Tongue (tissue), 1 donor: ENCODE measurements at regions not wholly inside any gene's neighbourhood (a gene's known extent, or its start where the extent isn't known, plus 50 kb on each side); places are given as distances from the start of the nearest gene placed in this dataset.

ENCODE experiments used
- DNase-seq: peaks from one replicate; pipeline ENCODE4 v3.0.0-alpha.2; 2015

DNA sequence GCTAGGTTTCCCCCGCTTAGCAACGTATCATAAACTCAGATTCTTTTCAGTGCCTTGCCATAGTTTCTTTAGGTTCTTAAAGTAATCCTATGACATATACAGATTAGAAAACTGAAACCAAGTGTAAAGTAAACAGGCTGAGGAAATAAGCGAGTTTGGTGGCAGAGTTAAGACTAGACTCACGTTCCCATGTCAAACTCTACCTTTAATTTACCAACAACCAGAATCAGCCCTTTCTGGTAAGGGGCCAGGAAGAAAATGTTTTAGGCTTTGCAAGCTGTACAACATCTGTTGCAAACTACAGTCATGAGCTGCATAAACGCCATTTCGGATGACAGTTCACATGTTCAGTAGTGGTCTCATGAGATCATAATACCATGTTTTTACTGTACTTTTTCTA lies 128.0 kb upstream of the PRICKLE2 start:
- DNase-seq, result peak; percentile 85

DNA sequence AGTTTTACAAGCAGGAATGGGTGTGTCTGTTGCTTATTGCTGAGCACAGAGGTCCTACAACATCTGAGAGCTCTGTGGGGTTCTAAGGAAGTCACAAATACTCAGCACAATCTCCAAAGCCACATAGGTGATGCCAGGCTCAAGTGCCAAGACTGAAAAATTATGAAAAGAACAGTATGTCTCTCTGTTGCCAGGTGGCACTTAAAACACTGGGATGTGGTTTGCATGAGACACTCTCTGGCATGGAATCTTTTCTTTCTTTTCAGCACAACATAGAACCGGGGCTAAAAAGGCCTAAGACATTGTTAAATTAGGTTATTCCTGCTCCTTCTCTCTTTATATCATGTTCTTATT lies 127.3 kb upstream of the PRICKLE2 start:
- DNase-seq, result no peak

DNA sequence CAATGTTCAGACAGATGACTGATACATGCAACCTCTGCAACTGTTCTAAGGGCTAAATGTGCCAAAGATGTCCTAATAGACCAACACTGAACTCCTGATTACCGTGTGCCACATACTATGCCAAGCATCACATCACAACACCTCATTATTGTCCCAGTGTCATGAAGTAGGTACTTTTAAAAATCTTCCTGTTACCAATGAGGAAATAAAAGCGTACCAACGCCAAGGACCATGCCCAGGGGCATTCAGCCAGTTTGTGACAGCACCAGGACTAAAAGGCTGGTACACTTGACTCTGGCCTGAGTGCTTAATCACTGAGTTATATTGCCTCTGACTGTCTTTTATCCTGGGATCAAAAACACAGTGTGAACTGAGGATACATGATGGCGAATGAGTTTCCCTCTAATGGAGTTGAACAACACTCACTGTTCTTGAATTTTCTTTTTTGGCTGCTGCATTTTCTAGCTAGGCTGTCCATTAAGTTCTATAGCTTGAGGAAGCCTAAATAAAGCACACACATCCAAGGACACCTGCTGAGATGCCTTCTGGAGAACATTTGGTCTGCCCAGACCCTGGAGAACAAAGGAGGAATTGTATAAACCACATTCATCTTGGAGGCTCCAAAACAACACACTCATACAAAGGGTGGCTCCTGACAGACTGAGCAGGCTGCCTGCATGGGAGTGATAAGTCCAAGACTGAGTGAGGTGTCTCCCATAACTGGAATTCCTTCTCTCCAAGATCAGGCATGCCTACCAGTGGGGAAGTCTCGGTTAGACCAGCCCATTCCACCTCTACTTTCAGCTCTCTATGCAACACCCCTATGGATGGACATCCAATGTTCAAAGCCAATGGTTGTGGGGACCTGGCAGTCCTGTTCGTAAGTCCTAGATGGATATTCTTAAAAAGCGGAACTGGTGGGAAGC lies 126.7 kb upstream of the PRICKLE2 start:
- DNase-seq, result peak; percentile 53

DNA sequence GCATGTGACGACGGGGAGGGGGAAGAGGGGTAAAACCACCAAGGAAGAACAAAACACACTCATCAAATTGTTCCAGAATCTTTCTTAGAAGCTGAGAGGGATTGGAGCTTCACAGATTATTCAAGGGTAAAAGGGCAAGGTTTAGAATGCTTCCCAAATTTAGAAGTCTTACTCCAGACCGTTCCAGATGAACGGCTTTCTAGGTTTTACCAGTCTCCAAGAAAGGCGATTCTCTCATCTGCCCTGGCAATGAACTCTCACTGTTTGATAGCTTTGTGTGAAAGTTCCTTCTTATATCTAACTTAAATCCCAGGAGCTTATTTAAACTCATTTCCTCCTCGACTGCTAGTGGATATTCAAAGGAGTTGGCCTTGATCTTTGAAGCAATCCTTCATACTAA lies 124.3 kb upstream of the PRICKLE2 start:
- DNase-seq, result no peak

DNA sequence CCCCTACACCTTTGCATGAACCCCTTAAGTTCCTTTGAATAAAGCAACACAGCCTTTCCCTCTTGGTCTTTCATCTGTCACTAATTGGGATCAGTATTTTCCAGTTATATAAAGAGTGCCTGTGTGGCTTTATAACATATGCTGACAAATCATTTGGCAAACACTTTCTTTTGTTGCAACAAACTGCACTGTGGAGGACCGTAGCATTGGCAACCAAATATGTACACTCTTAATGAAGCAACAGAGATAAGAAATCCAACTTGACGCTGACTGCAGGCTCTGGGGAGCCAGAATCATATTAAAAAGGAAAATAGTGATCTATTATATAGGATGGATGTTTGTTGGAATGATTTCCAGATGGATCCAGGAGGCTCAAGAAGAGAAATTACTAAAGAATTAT lies 120.1 kb upstream of the PRICKLE2 start:
- peak; percentile 78 for DNase-seq

DNA sequence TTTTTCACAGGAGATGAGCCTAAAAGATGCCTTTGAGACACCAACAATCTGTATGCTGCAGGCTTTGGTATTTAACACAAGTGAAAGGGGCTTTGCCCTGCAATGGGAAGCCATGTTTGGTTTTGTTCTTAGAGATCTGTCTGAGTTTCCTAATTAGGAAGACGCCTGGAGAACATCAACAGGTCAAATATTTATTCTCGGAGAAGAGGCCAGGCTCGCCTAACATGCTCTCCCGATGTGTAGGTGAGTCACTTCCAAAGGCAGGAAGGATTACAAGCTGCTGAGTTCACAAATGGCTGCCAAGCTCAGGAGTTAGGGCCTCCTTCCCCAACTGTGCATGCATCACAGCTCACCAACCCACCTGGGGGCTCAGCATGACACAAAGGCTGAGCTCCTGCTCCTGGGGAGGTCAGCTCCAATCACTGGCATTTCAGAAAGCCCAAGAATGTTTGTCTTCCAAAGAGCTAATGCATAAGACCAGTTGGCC lies 119.5 kb upstream of the PRICKLE2 start:
- peak; percentile 49 for DNase-seq

DNA sequence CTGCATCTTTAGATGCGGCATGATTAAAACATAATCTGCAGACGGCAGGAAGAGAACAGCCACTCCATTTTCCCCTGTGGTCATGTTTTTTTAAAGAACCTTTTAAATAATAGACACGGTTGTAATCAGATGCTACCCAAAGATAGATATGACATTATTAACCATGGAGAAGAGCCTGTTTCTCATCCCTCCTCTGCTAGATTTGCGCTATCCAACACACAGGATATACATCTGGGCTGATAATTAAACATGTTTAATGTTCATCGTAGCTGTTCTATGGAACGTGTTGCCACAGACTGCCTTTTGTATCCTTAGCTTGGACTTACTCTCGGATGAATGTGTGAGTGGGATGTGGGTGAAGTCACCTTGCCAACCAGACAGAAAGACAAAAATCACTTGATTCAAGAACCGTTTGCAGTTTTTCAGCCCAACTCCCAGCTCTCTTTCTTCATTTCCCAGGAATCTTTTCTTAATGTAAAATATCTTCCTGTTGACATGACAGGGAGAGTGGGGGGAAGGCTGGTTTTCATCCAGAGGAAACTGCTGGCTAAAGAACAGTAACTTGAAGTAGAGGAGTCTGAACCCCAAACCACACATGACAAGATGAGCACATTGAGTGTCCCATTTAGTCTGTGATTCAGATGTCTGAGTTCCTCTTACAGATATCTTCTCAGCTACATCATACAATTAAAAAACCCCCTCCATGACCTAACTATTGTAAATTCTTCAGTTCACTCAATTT lies 118.6 kb upstream of the PRICKLE2 start:
- peak; percentile 69 for DNase-seq

DNA sequence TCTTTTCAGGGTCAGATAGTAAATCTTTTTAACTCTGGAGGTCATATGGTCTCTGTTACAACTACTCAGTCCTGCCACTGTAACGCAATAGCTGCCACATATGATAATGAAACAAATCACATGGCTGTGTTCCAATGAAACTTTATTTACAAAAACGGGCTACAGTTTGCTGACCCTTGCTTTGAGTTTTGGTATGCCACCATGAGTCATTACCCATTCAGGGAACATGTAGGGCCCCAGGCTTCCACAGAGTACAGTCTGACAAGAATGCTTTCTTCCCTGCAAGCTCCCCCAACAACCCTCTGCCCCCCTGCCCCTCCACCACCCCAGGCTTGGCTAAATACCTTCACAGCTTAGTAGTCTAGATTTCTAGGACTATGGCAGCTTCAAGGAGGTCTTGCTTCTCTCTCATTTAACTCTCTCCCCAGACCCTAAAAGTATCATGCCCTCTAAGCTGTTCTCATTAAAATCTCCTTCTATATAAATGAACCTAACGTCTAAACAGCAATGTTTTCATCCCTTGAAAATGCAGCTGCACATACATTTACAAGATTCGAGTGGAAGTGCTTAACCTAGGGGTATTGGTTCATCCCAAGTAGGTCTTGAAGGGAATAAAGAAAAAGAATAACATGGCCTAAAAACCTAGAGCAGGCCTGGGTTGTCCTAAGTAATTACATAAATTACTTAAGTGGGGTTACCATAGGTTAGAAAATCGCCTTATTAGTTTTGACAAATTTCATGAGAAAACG lies 117.8 kb upstream of the PRICKLE2 start:
- DNase-seq, result no peak

DNA sequence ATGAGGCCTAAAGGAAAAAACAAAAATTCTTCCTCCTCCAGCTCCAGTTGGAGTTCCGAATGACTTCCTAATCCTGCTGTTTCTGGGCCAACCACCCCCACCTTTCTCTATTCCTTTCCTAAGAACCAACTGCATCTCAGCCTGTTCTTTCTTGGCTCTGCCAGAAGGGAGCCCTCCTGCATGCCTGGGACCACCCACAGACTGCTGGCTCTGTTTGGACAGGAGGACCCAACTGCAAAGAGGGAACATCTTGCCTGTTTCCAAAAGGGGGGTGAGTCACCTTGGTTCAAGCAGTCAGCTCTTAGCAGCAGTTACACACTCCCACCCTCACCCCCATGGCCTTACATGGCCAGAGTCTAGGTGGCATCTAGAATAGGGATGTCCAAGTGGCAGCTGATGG lies 116.0 kb upstream of the PRICKLE2 start:
- DNase-seq, result peak; percentile 73

DNA sequence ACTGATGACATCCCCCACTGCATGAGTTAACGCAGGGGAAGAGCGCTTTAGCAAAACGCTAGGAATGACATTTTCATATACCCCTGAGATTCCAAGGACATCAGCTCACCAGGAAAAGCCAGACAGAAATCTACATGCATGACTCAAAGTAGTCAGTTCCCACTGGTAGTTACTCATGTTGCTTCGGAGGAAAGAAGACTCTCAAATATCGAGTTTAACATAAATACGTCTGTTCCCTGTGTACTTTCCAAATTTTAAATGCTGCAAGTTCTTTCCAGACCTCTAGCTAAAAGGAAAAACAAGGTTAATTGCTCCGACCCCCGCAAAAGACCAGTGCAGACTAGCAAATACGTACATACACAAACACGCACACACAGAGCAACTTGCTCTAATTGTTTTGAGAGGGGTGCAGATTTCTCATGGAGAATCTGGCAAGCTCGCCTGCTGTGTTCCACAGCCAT lies 115.4 kb upstream of the PRICKLE2 start:
- DNase-seq, result peak; percentile 90

DNA sequence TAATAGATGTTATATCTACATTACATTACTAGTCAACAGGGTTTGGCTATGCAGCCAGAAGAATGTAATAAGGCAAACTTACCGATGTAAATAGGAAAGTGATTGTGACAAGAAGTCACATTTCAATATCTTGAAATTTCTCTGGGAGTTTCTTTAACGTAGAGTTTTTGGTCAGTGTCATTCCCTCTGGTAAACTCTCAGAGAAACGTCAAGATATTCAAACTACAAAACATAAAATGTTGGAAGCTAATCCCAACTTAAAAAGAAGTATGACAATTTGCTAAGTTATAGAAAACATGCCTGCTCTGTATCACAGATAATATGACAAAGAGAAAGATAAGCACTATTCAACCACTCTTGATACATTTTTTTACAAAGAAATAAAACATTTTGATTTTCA lies 111.2 kb upstream of the PRICKLE2 start:
- DNase-seq, result no peak

DNA sequence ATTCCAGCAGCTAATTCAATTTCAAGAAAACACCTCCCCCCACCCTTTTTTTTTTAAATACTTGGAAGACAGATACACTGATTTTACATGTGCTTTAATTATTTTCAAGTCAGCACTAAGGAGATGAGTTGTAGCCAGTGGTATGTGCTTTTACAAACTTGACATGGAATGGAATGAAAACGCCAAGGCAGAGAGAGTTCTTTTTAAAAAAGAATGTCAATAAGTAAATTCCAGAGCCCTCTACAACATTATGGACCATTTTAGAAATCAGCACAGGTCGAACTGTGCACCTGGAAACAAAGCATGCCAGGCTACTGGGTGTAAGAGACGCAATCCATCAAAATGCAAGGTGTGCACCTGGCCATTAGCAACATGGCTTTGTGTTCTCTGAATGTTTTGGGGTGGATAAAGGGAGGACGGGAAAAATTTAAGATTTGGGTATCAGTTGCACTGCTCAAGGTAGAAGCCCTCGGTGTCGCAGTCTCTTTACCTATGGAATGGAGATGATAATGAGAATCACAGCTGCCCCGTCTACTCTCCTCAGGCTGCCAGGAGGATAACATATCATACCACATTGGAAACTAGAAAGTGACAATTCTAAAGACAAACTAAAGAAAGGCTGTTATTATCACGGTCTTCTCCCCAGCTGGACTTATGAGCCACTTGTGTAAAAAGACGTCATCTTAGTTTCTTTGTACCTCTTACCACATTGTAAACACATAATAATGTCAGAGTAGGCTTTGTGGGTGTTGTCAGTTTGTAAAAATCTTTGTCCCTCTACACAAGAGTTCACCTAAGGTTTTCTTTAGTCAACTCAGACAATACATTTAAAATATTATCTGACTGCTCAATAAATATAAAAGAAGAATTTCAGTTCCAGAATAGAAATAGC lies 107.4 kb upstream of the PRICKLE2 start:
- no peak for DNase-seq

DNA sequence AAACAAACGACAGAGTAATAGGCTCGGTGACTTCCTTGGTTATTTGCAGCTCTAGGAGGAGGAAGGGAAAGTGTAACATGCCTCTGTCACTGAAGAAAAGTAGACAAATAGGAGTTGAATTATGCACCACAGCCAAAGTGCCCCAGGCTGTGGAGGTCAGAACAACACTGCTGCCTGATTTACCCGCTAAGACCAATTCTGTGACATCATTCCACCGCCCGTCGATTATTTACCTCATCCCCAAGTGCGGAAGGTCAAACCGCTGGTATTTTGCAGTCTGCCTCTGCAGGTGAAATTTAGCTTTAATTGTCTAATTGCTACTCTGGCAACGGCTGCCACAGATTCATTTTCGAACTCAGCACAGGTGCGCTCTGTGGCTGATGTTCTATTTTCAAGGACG lies 106.3 kb upstream of the PRICKLE2 start:
- no peak for DNase-seq

DNA sequence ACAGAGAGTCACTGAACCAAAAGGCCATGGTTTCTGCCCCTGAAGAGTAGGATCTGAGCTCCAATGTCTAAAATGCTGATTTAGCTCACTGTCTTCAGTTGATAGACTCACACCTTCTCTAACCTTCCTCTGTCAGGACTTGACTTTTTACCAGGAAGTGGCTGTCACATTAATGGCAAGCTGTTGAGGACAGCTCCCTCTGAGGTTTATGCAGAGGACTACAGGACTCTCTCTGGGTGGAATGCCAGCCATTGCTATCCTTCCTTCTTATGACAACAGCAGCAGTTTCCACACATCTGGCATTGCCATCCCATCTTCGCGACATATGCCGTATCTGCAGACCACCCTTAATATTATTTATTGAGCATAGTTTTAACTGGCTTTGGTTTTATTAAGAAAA lies 103.8 kb upstream of the PRICKLE2 start:
- DNase-seq, result no peak

DNA sequence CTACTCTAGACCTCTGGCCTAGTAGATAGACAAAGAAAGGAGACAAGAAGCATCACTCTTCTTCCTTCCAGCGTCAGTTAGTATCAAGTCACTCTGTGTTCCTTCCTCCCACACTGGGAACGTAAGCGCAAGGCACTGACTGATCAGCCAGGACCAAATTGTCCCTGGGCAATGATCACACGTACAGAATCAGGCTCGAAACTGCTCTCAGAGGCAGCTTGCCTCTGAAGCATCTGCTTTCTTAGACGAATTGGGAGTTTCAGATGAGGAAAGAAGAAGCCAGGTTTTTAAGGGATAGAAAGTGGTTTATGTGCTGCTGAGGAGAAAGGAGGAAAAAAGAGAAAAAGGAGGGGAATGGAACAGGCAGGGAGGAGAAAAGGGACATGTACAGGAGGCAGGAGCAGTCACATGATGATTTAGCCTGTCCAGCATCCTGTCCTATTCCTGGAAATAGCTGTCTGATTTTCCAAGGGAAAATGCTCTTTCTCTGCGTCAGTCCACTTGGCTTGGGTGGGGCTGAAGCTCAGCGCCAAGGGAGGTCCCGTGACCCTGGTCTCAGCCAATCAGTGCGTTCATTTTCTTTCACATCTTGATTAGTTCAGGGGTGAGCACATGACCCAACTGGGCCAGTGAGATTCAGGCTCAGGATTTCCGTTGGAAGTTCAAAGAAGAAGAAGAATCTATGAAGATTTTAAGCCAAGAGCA lies 102.0 kb upstream of the PRICKLE2 start:
- DNase-seq, result peak; percentile 54

DNA sequence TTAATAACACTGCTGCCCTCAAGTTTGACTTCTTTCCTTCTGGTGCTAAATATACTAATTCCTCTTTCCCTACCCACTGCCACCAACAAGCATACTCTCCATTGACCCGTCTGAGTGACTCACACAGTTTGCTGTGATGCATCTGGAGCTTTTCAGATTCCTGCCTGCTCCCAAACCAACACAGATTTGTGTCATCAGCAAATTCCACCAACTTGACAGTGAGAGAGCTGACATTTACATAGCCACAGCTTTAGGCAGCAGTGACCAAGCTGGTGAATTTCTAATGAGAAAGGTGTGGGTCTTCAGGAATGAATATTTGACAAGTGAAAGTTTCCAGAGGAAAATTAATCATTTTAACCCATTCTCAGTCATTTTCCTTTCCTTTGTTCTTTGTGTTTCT lies 96.5 kb upstream of the PRICKLE2 start:
- no peak for DNase-seq

DNA sequence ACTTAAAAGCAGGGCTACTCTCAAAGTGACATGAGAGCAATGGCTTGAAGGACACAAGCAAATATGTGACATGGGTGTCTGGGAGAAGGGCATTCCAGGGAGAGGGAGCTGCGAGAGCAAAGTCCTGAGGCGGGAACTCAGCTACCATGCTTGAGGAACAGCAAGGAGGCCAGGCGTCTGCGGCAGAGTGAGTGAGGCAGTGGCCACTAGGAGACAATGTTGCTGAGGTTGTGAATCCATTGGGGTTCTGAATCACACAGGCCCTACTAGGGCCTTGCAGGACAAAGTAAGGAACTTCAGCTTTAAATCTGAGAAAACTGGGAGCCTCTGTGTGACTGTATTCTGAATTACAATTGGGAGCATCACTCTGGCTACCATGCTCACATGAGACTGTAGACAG lies 94.1 kb upstream of the PRICKLE2 start:
- no peak for DNase-seq

DNA sequence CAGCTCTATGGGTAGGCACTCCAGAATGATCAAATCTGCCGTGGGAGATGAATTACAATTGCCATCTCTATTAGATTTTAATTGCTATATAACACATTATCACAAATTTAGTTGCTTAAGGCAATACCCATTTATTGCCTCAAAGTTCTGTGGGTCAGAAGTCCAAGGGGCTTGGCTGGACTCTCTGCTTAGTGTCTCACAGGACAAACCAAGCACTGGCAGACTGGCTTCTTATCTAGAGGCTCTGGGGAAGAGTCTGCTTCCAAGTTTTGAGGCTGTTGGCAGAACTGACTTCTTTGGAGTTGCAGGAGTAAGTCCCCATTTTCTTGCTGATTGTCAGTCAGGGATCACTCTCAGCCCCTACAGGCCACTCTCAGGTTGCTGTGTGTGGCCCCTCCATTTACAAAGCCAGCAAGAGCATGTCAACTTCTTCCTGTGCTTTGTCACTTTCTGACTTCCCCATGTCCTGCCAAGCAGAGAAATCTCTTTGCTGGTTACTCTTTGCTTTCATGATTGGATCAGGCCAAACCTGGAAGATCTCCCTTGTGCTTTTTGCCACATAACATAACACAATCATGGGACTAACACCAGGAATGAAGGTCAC lies 93.5 kb upstream of the PRICKLE2 start:
- DNase-seq, result no peak

DNA sequence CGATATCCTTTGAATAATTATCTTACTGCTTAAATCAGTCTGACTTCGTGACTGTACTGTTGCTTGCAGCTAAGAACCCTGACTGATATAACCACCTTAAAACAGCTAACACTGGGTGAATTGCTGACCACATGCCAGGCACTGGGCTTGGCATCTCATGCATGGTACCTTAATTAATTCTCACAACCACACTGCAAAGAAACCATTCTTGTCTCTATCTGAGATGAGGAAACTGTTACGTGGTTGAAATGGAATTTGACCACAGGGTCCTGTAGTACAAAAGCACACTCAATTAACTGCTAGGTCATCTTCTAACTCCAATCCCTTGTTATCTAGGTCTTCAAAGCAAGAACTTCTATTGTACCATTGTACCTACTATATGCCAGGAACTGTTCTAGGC lies 92.7 kb upstream of the PRICKLE2 start:
- no peak for DNase-seq

DNA sequence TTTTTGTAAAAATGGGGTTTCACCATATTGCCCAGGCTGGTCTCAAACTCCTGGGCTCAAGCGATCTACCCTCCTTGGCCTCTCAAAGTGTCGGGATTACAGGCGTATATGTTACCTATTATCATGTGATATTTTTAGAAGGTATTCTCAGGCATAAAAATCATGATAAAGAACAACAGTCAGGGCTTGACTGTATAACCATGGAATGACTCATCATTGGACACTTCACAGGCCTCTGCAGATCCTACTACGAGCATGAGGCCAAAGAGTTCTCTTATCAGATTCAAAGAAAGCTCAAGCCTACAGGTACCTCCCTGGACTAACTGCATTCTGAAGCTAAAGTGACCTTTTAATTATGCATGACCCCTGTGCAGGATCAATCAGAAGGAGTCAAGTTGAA lies 91.7 kb upstream of the PRICKLE2 start:
- no peak for DNase-seq
